ENCODE measurements at regions not wholly inside any gene's neighbourhood (a gene's known extent, or its start where the extent isn't known, plus 50 kb on each side); places are given as distances from the start of the nearest gene placed in this dataset.

DNA sequence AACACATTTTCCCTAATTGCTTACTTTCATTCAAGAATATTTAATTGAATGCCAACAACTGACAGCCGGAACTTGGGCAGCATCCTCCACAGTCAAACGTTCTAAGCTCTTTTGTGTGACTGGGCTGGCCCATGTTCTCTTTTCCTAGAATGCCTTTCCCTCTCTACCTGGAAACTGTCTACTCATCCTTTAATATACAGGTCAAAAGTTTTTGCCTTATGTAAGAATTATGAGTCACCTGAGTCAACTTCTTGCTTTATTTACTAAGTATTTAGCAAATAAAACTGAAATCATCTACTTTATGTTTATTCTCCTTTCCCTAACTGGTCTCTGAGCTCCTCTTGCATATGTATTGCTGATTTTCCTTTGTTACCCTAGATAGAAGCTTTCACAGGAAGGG, 172.2 kb downstream of the CHRM3 start:
- BruUV-seq (replicated peaks): no TSS peak
- POLR2A ChIA-PET: no interaction called here
- TF ChIP-seq, protein P1, sequence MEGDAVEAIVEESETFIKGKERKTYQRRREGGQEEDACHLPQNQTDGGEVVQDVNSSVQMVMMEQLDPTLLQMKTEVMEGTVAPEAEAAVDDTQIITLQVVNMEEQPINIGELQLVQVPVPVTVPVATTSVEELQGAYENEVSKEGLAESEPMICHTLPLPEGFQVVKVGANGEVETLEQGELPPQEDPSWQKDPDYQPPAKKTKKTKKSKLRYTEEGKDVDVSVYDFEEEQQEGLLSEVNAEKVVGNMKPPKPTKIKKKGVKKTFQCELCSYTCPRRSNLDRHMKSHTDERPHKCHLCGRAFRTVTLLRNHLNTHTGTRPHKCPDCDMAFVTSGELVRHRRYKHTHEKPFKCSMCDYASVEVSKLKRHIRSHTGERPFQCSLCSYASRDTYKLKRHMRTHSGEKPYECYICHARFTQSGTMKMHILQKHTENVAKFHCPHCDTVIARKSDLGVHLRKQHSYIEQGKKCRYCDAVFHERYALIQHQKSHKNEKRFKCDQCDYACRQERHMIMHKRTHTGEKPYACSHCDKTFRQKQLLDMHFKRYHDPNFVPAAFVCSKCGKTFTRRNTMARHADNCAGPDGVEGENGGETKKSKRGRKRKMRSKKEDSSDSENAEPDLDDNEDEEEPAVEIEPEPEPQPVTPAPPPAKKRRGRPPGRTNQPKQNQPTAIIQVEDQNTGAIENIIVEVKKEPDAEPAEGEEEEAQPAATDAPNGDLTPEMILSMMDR (conservative IDR thresholded peaks at IDR 0.05; ENCODE audit: low read length): no peak
- TF ChIP-seq EZH2phosphoT487 (IDR thresholded peaks at IDR 0.05; ENCODE audit: borderline replicate concordance, low read depth, low read length): no peak

DNA sequence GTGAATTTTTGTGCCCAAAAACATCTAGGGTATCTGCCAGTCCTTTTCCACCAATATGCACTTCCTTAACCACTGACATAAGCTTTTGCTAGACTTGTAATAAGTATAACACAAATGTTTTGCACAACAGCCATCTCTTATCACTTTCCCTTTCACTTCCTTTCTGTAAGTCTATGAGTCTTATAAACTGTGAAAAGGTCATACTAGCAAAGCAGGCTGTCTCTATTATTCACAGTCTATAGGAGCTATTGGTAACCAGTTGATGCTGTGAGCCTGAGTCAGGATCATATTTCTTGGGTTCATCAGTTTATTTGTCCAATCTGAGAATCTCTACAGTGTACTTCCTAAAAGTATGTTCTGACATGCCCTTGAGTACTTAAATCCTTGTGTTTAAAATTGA, 172.6 kb downstream of the CHRM3 start:
- intact Hi-C loops (cut with micrococcal nuclease; ENCODE audit: unreplicated experiment): no loop called here
- Histone ChIP-seq H3K9me2 (ENCODE audit: insufficient read depth, low read length) (no peaks in the 10 kb centered on the region), H2AFZ (ENCODE audit: low read length) (no peak overlapping the region), H3K9me3 (ENCODE audit: low read length) (no peaks in the 10 kb centered on the region), H3K4me2 (ENCODE audit: low read length) (no peak overlapping the region), H4K20me1 (ENCODE audit: insufficient read depth, low read length) (no peaks in the 10 kb centered on the region), H3K27ac (ENCODE audit: low read depth, low read length, poor library complexity, severe bottlenecking) (no peak overlapping the region), H3K36me3 (ENCODE audit: insufficient read depth, low read length) (no peaks in the 10 kb centered on the region), H3K4me1 (ENCODE audit: insufficient read depth, low read length, poor library complexity, severe bottlenecking) (no peaks in the 10 kb centered on the region), H3K4me3 (ENCODE audit: low read depth, low read length, poor library complexity, severe bottlenecking) (no peak overlapping the region), H3K79me2 (ENCODE audit: insufficient read depth, low read depth, low read length) (no peaks in the 10 kb centered on the region)
- CTCF ChIA-PET (ENCODE audit: unreplicated experiment): no interaction called here
- POLR2A ChIA-PET: no interaction called here
- no TSS peak for BruUV-seq (replicated peaks)
- TF ChIP-seq EZH2phosphoT487 (IDR thresholded peaks at IDR 0.05; ENCODE audit: borderline replicate concordance, low read depth, low read length): no peak
- TF ChIP-seq, protein P1 (conservative IDR thresholded peaks at IDR 0.05; ENCODE audit: low read length): no peak
- no peak for DNase-seq (ENCODE audit: low spot score)

More for the DNA sequence above, 172.2 kb downstream of the CHRM3 start:
- Histone ChIP-seq H3K4me3 (ENCODE audit: low read depth, low read length, poor library complexity, severe bottlenecking) (no peak overlapping the region), H3K27ac (ENCODE audit: low read depth, low read length, poor library complexity, severe bottlenecking) (no peak overlapping the region), H3K9me3 (ENCODE audit: low read length) (no peaks in the 10 kb centered on the region), H3K9me2 (ENCODE audit: insufficient read depth, low read length) (no peaks in the 10 kb centered on the region), H4K20me1 (ENCODE audit: insufficient read depth, low read length) (no peaks in the 10 kb centered on the region), H3K36me3 (ENCODE audit: insufficient read depth, low read length) (no peaks in the 10 kb centered on the region), H3K79me2 (ENCODE audit: insufficient read depth, low read depth, low read length) (no peaks in the 10 kb centered on the region), H3K4me1 (ENCODE audit: insufficient read depth, low read length, poor library complexity, severe bottlenecking) (no peaks in the 10 kb centered on the region), H2AFZ (ENCODE audit: low read length) (no peak overlapping the region), H3K4me2 (ENCODE audit: low read length) (no peak overlapping the region)
- DNase-seq (ENCODE audit: low spot score): no peak
- intact Hi-C loops (cut with micrococcal nuclease; ENCODE audit: unreplicated experiment): no loop called here
- CTCF ChIA-PET (ENCODE audit: unreplicated experiment): no interaction called here

DNA sequence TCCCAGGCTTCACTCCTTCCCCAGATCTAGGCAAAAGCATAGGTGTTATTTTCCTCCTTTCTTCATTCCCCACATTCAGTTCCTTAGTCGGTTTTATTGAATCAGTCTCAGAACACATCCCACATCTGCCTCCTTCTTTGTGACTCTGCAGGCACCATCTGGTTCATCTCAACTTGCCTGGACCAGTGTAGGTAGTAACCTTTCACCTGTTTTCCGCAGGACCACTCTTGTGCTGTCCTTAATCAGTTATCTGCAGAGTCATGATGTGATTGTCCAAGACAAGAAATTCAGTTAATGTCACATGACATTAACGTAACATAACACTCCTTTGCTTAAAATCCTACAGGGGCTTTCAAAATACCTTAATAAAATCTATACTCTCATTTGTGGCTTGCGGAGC, 174.6 kb downstream of the CHRM3 start:
- no peaks in the 10 kb centered on the region for H3K79me2 ChIP-seq (ENCODE audit: insufficient read depth, low read depth, low read length)
- TF ChIP-seq, protein P1 (conservative IDR thresholded peaks at IDR 0.05; ENCODE audit: low read length): no peak
- no peak for TF ChIP-seq EZH2phosphoT487 (IDR thresholded peaks at IDR 0.05; ENCODE audit: borderline replicate concordance, low read depth, low read length)
- BruUV-seq (replicated peaks): no TSS peak
- ChIA-PET POLR2A (no interaction called here), CTCF (ENCODE audit: unreplicated experiment) (no interaction called here)
- no peaks in the 10 kb centered on the region for H3K9me2 ChIP-seq (ENCODE audit: insufficient read depth, low read length)
- H3K4me2 ChIP-seq (ENCODE audit: low read length): no peak overlapping the region
- no peaks in the 10 kb centered on the region for H3K36me3 ChIP-seq (ENCODE audit: insufficient read depth, low read length)
- no peak overlapping the region for H3K27ac ChIP-seq (ENCODE audit: low read depth, low read length, poor library complexity, severe bottlenecking)
- DNase-seq (ENCODE audit: low spot score): no peak
- H4K20me1 ChIP-seq (ENCODE audit: insufficient read depth, low read length): no peaks in the 10 kb centered on the region
- H3K9me3 ChIP-seq (ENCODE audit: low read length): no peaks in the 10 kb centered on the region
- no peak overlapping the region for H2AFZ ChIP-seq (ENCODE audit: low read length)
- H3K4me3 ChIP-seq (ENCODE audit: low read depth, low read length, poor library complexity, severe bottlenecking): no peak overlapping the region
- no peaks in the 10 kb centered on the region for H3K4me1 ChIP-seq (ENCODE audit: insufficient read depth, low read length, poor library complexity, severe bottlenecking)
- intact Hi-C loops (cut with micrococcal nuclease; ENCODE audit: unreplicated experiment): no loop called here

Data from OCI-LY7 (cell line).